ENCODE measurements at regions not wholly inside any gene's neighbourhood (a gene's known extent, or its start where the extent isn't known, plus 50 kb on each side); places are given as distances from the start of the nearest gene placed in this dataset.

- CTCF ChIA-PET, result interaction anchor here (0.7 to 2.2 kb wide), 3 partner anchors 20 to 333 kb away, joined by 3 to 4 read pairs (median 3); no protein-coding TSS in a partner anchor
- Histone ChIP-seq H3K4me2 (no peak overlapping the region), H3K4me3 (no peak overlapping the region), H3K27ac (no peak overlapping the region), H3K4me1 (no peaks in the 10 kb centered on the region), H3K9me3 (no peaks in the 10 kb centered on the region)
- FAIRE-seq (no peak), ATAC-seq (no peak), DNase-seq (ENCODE audit: low read depth in 1 of 2, low spot score in 1 of 2) (no peak)
- TF ChIP-seq E2F6 (IDR thresholded peaks at IDR 0.05; ENCODE audit: borderline replicate concordance, low read depth) (no peak), CBX8 (IDR thresholded peaks at IDR 0.05) (no peak), POLR2A (IDR thresholded peaks at IDR 0.05; ENCODE audit: low read length) (no peak), USF2 (IDR thresholded peaks at IDR 0.05) (no peak), SREBF2 (IDR thresholded peaks at IDR 0.05) (no peak), EHMT2 (IDR thresholded peaks at IDR 0.05; ENCODE audit: low read depth) (no peak), FOSL2 (IDR thresholded peaks at IDR 0.05) (no peak), FOSL2 (CRISPR knock-in tag; IDR thresholded peaks at IDR 0.05) (no peak), FOSB (CRISPR knock-in tag; IDR thresholded peaks at IDR 0.05) (no peak), MAX (IDR thresholded peaks at IDR 0.05) (no peak), TP53 (CRISPR knock-in tag; IDR thresholded peaks at IDR 0.05) (no peak), RCOR1 (IDR thresholded peaks at IDR 0.05; ENCODE audit: low read depth, low read length) (no peak)
- POLR2A ChIA-PET, result no interaction called here
These were observed 155.6 kb downstream of the QPCT start for GRCh38 chr2:37500031-37500430.

GRCh38 chr2:37501113-37501512 lies 156.7 kb downstream of the QPCT start:
- POLR2A ChIA-PET, result no interaction called here
- ATAC-seq, result no peak

More at GRCh38 chr2:37501113-37501512, 156.7 kb downstream of the QPCT start:
- H3K4me3 ChIP-seq, result no peak overlapping the region
- no peaks in the 10 kb centered on the region for H3K9me3 ChIP-seq
- no peaks in the 10 kb centered on the region for H3K4me1 ChIP-seq
- no peak overlapping the region for H3K27ac ChIP-seq
- TF ChIP-seq RFX5 (IDR thresholded peaks at IDR 0.05) (no peak), MYC (IDR thresholded peaks at IDR 0.05; ENCODE audit: borderline replicate concordance, low read length) (no peak), ELK1 (IDR thresholded peaks at IDR 0.05; ENCODE audit: low read depth, low read length) (no peak), HMGXB4 (CRISPR knock-in tag; IDR thresholded peaks at IDR 0.05; ENCODE audit: borderline replicate concordance) (no peak), BCL3 (IDR thresholded peaks at IDR 0.05) (no peak), RCOR1 (IDR thresholded peaks at IDR 0.05; ENCODE audit: low read depth, low read length) (no peak), JUN (IDR thresholded peaks at IDR 0.05) (no peak), HOXA7 (CRISPR knock-in tag; IDR thresholded peaks at IDR 0.05) (no peak), KDM1A (IDR thresholded peaks at IDR 0.05; ENCODE audit: low read depth) (no peak), CTCF (IDR thresholded peaks at IDR 0.05) (no peak), EP300 (IDR thresholded peaks at IDR 0.05) (no peak), MAX (IDR thresholded peaks at IDR 0.05) (no peak)
- CTCF ChIA-PET, result interaction anchor here (1.0 to 2.2 kb wide), 2 partner anchors 21 to 332 kb away, joined by 3 to 4 read pairs; no protein-coding TSS in a partner anchor
- no peak overlapping the region for H3K4me2 ChIP-seq
- FAIRE-seq (no peak), DNase-seq (ENCODE audit: low read depth in 1 of 2, low spot score in 1 of 2) (no peak)
- 31% methylated on average over 2 of the region's 2 CpGs for WGBS (ENCODE audit: missing lambda C conversion rate)

All from A549 (cell line).